GM19023 (cell line): ENCODE measurements at regions not wholly inside any gene's neighbourhood (a gene's known extent, or its start where the extent isn't known, plus 50 kb on each side); places are given as distances from the start of the nearest gene placed in this dataset.

ENCODE experiments used
- ATAC-seq: cut with Tn5 transposase; IDR thresholded peaks from one replicate; pipeline ENCODE4 v1.9.1; 2021; ENCODE audit warnings: mild to moderate bottlenecking, moderate library complexity; ENCODE audit not compliant: unreplicated experiment

DNA sequence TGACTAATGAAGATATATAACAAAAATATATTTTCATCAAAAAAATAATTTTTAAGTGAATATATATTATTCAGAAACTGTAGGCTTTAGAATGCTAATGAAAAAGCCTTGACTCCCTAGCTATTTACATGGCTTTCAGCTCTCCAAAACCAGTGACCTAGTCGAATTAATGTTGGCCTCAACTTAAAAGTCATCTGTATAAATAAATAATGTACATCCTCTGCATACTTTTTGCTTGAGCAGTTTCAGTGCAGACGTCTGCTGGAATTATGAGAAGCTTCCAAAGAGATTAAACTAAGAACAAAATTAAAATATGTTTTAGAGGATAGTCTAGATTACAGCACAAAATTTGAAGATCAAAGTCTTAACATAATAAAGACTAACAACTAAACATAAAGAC lies 520.4 kb upstream of the ALCAM start:
- no peak for ATAC-seq

- ATAC-seq = no peak
Measured at GRCh38 chr3:104849070-104849469, 517.6 kb upstream of the ALCAM start.

GRCh38 chr3:104854468-104854867 lies 512.2 kb upstream of the ALCAM start:
- no peak for ATAC-seq

- ATAC-seq = no peak
Measured at GRCh38 chr3:104855702-104856101, 511.0 kb upstream of the ALCAM start.

GRCh38 chr3:104856741-104857140 lies 510.0 kb upstream of the ALCAM start:
- no peak for ATAC-seq

GRCh38 chr3:104868291-104868690 lies 498.4 kb upstream of the ALCAM start:
- ATAC-seq = no peak

DNA sequence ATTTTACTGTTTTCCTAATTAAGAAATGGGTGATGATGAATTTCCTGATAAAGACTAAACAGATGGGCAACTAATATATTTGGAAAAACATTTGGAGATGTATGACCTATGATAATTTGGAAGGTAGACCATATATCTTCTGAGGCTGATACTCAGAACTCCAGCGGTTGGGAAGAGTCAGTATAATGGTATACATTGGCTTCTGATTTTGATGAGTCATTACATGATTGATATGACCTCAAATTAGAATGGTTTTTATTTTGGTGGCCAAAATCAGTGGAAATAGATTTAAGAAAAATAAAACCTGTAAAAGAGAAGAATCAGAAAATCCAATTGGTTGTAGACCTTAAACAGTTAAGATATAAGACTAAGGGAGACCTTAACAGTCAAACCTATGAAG lies 496.4 kb upstream of the ALCAM start:
- no peak for ATAC-seq

DNA sequence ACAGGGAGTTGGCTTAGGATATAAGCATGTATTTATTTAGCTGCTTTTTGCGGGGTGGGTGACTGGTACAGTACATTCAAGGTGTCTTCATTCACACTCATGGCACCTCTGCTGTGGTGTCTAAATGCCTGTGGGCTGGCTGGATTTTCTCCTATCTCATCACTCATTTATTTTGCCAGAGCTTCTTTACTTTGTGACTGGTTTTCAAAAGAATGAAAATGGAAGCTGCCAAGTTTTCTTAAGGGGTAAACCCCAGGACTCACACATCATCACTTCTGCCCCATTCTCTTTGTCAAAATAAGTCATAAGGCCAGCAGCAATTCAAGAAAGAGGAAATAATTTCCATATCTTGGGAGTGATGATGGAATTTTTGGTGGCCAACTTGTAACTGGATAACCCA lies 493.4 kb upstream of the ALCAM start:
- no peak for ATAC-seq

DNA sequence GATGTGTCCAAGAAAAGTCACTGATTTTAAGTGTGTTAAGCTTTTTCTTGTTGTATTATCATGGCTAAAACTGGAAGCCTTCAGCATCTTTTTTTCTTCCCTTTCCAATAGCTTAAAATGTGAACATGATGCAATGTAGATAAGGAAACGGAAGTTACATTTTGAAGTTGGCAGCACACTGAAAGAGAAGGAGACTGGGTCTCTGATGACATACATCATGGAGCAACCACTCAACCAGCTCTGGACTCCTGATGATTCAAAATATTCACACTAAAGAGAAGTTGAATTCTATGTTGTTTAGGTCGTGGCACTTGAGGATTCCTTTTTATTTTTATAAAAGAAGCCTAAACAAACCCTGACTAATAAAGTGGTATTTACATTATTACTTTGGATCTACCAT lies 488.3 kb upstream of the ALCAM start:
- ATAC-seq = no peak

DNA sequence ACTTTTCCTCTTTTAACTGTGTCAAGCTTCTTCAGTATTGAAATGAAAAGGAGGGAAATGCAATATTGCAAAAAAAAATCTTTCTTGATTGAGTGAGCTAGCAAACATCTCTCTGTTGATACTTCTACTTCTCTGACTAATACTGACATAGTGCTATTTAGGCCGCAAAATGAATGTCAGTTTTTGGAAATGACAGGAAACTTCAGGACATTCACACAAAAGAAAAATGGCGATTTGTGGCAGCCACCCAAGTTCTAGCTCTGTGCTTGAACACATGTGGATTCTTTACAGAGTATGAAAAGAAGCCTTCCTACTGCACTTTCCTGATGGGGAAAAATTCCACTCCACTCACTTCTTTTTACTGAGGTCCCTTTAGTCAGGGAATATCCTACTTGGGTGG lies 486.8 kb upstream of the ALCAM start:
- no peak for ATAC-seq

DNA sequence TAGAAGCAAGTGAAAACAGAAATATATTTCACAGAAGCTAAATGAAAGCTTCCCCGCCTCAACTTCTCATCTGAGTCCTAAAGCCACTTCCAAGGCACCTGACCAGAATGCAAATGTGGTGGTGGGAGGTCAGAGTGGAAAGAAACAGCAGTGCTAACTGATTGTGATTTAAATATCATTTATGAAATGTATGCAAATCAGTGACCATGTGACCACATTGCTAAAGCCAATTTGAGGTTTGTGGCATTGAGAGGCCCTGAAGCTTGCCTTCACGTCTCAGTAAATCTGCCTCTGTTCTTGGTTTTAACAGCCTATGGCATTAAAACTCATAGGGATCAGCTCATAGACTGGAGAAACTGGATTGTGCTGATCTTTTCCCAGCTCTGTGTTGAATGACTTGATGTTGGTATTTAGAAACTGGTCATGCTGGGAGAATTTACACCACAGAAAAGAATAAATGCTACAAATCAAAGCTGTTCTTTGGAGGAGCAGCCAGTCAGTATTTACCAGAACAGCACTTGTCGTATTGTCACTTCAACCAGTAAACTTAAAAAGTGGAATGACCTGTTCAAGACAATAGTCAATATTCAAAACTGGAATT lies 481.4 kb upstream of the ALCAM start:
- ATAC-seq = no peak

- ATAC-seq = no peak
Measured at GRCh38 chr3:104886220-104886995, 480.3 kb upstream of the ALCAM start.

GRCh38 chr3:104887069-104887468 lies 479.6 kb upstream of the ALCAM start:
- no peak for ATAC-seq

GRCh38 chr3:104887619-104888018 lies 479.1 kb upstream of the ALCAM start:
- ATAC-seq = no peak

- no peak for ATAC-seq
Measured at GRCh38 chr3:104892044-104892443, 474.7 kb upstream of the ALCAM start.

DNA sequence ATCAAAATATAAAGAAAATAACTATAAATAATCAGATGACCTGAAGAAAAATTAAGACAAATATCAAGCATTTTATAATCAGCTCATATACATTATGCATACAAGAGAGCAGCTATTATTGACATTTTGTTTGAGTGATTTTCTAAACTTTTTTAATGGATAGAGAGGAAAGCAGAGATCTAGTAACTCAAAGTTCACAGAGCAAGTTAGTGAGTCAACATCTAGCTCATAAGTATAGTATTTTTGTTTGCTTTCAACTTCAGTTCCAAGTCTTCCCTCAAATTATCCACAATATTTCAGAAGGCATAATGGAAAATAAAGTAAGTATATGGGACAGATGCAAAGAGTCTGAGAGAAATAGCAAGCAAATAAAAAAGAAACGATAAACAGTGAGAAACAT lies 470.1 kb upstream of the ALCAM start:
- ATAC-seq = no peak

- no peak for ATAC-seq
Measured at GRCh38 chr3:104901396-104901795, 465.3 kb upstream of the ALCAM start.

- no peak for ATAC-seq
Measured at GRCh38 chr3:104903064-104903463, 463.6 kb upstream of the ALCAM start.

GRCh38 chr3:104906001-104906639 lies 460.6 kb upstream of the ALCAM start:
- no peak for ATAC-seq

- no peak for ATAC-seq
Measured at GRCh38 chr3:104907507-104907906, 459.2 kb upstream of the ALCAM start.

DNA sequence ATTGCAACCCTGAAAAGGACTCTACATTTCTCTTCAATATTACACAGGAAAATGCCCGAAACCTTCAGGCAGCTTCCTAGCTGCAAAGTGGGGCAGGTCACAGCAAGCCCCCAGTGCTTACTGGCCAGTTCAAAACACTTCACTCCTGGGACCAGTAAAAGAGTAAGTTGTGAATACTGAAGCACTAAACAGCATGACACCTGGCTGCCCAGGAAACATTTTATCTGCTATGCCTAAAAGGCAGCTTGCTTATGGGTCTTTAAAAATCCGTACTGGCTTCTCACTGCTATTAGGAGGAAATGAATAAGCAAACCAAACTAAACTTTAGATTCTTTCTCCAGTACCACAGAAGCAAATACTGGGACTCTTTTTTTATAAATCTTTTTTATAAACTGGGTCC lies 457.9 kb upstream of the ALCAM start:
- ATAC-seq = no peak

GRCh38 chr3:104909198-104909597 lies 457.5 kb upstream of the ALCAM start:
- ATAC-seq = no peak
